OCI-LY1 (cell line): ENCODE measurements at regions not wholly inside any gene's neighbourhood (a gene's known extent, or its start where the extent isn't known, plus 50 kb on each side); places are given as distances from the start of the nearest gene placed in this dataset.

ENCODE experiments used
- H2AFZ ChIP-seq: fragments of 200-600 bp; sonication (generic), shearing (Covaris generic); 2 replicates; pipeline ENCODE4 v1.6.0; 2014; ENCODE audit warnings: antibody characterized with exemption, mild to moderate bottlenecking, low read length
- H3F3A ChIP-seq: fragments of 200-600 bp; sonication (generic), shearing (Covaris generic); 2 replicates; pipeline ENCODE4 v1.6.0; 2014; ENCODE audit warnings: mild to moderate bottlenecking, antibody characterized with exemption, low read length, moderate library complexity; ENCODE audit not compliant: insufficient read depth
- H3K27ac ChIP-seq: fragments of 200-600 bp; sonication (generic); 2 replicates; pipeline ENCODE4 v1.5.1; 2014; ENCODE audit warnings: low read length, mixed run types, mild to moderate bottlenecking, low read depth; ENCODE audit not compliant: poor library complexity, severe bottlenecking
- H3K27me3 ChIP-seq: fragments of 200-600 bp; sonication (generic); 2 replicates; pipeline ENCODE4 v1.6.0; 2014; ENCODE audit warnings: antibody characterized with exemption, mild to moderate bottlenecking, low read length, moderate library complexity; ENCODE audit not compliant: insufficient read depth
- H3K36me3 ChIP-seq: fragments of 200-600 bp; sonication (generic); 2 replicates; pipeline ENCODE4 v1.6.1; 2014; ENCODE audit warnings: mild to moderate bottlenecking, antibody characterized with exemption, low read length, moderate library complexity, mixed read lengths; ENCODE audit not compliant: insufficient read depth
- H3K4me1 ChIP-seq: fragments of 200-600 bp; sonication (generic); 2 replicates; pipeline ENCODE4 v1.5.1; 2014; ENCODE audit warnings: mild to moderate bottlenecking, low read length, moderate library complexity; ENCODE audit not compliant: insufficient read depth, severe bottlenecking
- H3K4me2 ChIP-seq: fragments of 200-600 bp; sonication (generic), shearing (Covaris generic); 2 replicates; pipeline ENCODE4 v1.6.1; 2014; ENCODE audit warnings: low read length
- H3K4me3 ChIP-seq: fragments of 200-600 bp; sonication (generic); 2 replicates; pipeline ENCODE4 v1.5.1; 2014; ENCODE audit warnings: low read length, low read depth, mild to moderate bottlenecking, mixed read lengths; ENCODE audit not compliant: poor library complexity, severe bottlenecking
- H3K79me2 ChIP-seq: fragments of 200-600 bp; shearing (Covaris generic); 2 replicates; pipeline ENCODE4 v1.6.1; 2016; ENCODE audit warnings: mixed run types, low read length, mixed read lengths; ENCODE audit not compliant: insufficient read depth
- H3K9ac ChIP-seq: fragments of 200-600 bp; sonication (generic), shearing (Covaris generic); 2 replicates; pipeline ENCODE4 v1.6.1; 2014; ENCODE audit warnings: mild to moderate bottlenecking, low read length, mixed read lengths
- H3K9me2 ChIP-seq: fragments of 200-600 bp; sonication (generic), shearing (Covaris generic); 2 replicates; pipeline ENCODE4 v1.6.1; 2014; ENCODE audit warnings: low read depth, mild to moderate bottlenecking, low read length, mixed read lengths
- H3K9me3 ChIP-seq: fragments of 200-600 bp; shearing (Covaris generic); 2 replicates; pipeline ENCODE4 v1.6.1; 2014; ENCODE audit warnings: low read length, mixed read lengths
- H4K20me1 ChIP-seq: fragments of 200-600 bp; sonication (generic), shearing (Covaris generic); 2 replicates; pipeline ENCODE4 v1.6.0; 2016; ENCODE audit warnings: mild to moderate bottlenecking, low read length; ENCODE audit not compliant: insufficient read depth
- EZH2 ChIP-seq: fragments of 200-600 bp; sonication (generic), shearing (Covaris generic); IDR thresholded peaks from 2 replicates; pipeline ENCODE4 v1.8.0; 2017; ENCODE audit warnings: borderline replicate concordance, mixed run types, mild to moderate bottlenecking, antibody characterized with exemption, low read length, moderate library complexity, mixed read lengths
- TF ChIP-seq, protein P1 (sequence below): fragments of 200-600 bp; sonication (generic), shearing (Covaris generic); IDR thresholded peaks from 2 replicates; pipeline ENCODE4 v1.5.1; 2017; ENCODE audit warnings: mild to moderate bottlenecking, antibody characterized with exemption, low read length, moderate library complexity, mixed read lengths

DNA sequence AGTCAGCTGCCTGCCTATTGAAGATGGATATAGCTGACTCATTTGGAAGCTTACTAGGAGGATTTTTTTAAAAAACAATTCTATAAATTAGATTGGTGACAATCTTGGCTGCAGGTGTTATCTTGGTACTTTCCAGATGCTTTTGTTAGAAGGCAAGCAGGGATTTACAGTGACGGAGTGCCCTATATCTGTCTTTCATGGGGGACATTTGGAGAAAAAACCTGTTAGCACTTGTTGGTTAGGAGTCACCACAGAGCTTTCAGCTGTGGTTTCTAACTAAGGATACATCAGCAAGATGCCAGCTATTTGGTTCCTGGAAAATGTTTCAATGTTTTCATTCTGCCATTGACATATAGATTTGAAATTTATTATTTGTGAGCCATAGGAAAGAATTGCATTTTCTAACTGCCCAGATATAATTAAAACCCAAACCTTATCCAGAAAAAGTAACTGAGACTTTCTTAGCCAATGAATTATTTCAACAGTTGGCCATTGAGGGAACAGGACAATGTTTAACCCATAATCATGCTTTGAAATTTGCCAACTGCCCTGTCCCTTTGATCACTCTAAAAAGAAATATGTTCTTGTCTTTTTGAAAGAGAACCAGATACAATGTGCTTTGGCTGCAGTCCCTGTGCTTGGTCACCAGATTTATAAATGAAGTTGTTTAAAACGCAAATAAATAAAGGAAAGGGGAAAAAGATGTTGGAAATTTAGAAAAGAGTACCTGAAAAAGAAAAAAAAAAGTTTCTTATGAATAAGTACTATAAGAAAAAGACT, 761.0 kb upstream of the CXADR start:
- H3K27me3 ChIP-seq: no peaks in the 10 kb centered on the region
- H3K27ac ChIP-seq: no peak overlapping the region
- H3K9me2 ChIP-seq: no peaks in the 10 kb centered on the region
- no peaks in the 10 kb centered on the region for H3K79me2 ChIP-seq
- no peaks in the 10 kb centered on the region for H3K9me3 ChIP-seq
- H3K4me2 ChIP-seq: no peak overlapping the region
- no peak overlapping the region for H2AFZ ChIP-seq
- H4K20me1 ChIP-seq: no peaks in the 10 kb centered on the region
- no peaks in the 10 kb centered on the region for H3K4me1 ChIP-seq
- H3K9ac ChIP-seq: no peak overlapping the region
- TF ChIP-seq EZH2: no peak
- TF ChIP-seq, protein P1, sequence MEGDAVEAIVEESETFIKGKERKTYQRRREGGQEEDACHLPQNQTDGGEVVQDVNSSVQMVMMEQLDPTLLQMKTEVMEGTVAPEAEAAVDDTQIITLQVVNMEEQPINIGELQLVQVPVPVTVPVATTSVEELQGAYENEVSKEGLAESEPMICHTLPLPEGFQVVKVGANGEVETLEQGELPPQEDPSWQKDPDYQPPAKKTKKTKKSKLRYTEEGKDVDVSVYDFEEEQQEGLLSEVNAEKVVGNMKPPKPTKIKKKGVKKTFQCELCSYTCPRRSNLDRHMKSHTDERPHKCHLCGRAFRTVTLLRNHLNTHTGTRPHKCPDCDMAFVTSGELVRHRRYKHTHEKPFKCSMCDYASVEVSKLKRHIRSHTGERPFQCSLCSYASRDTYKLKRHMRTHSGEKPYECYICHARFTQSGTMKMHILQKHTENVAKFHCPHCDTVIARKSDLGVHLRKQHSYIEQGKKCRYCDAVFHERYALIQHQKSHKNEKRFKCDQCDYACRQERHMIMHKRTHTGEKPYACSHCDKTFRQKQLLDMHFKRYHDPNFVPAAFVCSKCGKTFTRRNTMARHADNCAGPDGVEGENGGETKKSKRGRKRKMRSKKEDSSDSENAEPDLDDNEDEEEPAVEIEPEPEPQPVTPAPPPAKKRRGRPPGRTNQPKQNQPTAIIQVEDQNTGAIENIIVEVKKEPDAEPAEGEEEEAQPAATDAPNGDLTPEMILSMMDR: no peak
- H3F3A ChIP-seq: no peaks in the 10 kb centered on the region
- no peaks in the 10 kb centered on the region for H3K36me3 ChIP-seq
- H3K4me3 ChIP-seq: no peak overlapping the region

DNA sequence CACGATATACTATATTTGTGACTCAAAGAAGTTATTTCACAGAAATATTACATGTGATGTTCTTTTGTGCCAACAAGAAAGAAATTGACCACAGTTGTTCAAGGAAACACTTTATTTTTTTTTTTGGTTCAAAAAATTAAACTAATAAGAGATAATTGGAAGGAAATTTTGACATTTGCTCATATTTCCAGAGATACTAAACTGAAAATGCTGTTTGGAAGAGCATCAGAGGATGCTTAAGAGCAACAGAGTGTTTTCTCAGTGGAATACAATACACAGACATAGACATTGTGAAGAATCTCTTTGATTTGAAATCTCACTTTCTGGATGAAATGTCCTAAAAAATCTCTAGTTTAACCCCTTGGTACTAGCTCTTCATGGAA, 760.4 kb upstream of the CXADR start:
- H3K9me2 ChIP-seq: no peaks in the 10 kb centered on the region
- H3K4me1 ChIP-seq: no peaks in the 10 kb centered on the region
- TF ChIP-seq, protein P1: no peak
- no peak for TF ChIP-seq EZH2
- no peaks in the 10 kb centered on the region for H4K20me1 ChIP-seq
- H3K79me2 ChIP-seq: no peaks in the 10 kb centered on the region
- no peaks in the 10 kb centered on the region for H3F3A ChIP-seq
- H3K36me3 ChIP-seq: no peaks in the 10 kb centered on the region
- no peak overlapping the region for H2AFZ ChIP-seq
- no peak overlapping the region for H3K4me3 ChIP-seq
- no peak overlapping the region for H3K9ac ChIP-seq
- H3K9me3 ChIP-seq: no peaks in the 10 kb centered on the region
- no peak overlapping the region for H3K27ac ChIP-seq
- no peaks in the 10 kb centered on the region for H3K27me3 ChIP-seq
- no peak overlapping the region for H3K4me2 ChIP-seq

DNA sequence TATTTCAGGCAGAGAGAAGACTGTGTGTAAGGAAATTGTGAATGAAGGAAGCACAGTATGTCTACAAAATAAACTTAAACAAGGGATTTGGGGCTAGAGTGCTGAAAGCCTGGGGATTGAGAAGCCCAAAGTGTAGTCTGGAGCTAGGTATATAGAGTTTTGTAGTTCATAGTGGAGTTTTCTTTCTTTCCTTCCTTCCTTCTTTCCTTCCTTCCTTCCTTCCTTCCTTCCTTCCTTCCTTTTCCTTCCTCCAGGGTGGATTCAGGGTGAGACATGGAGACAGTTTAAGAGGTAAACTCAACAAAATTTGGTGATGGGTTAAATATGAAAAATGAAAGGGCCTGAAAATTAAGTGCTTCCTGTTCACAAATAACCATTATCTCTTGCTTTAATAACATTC, 757.8 kb upstream of the CXADR start:
- Histone ChIP-seq H3K79me2 (no peaks in the 10 kb centered on the region), H2AFZ (no peak overlapping the region), H3K9me2 (no peaks in the 10 kb centered on the region), H3K9ac (no peak overlapping the region), H3K36me3 (no peaks in the 10 kb centered on the region), H3K4me3 (no peak overlapping the region), H3K9me3 (no peaks in the 10 kb centered on the region), H4K20me1 (no peaks in the 10 kb centered on the region), H3K4me1 (no peaks in the 10 kb centered on the region), H3K4me2 (no peak overlapping the region), H3K27ac (no peak overlapping the region), H3F3A (no peaks in the 10 kb centered on the region), H3K27me3 (no peaks in the 10 kb centered on the region)
- no peak for TF ChIP-seq EZH2
- TF ChIP-seq, protein P1: no peak
